Upper lobe of right lung (tissue), 1 donor: ENCODE measurements at regions not wholly inside any gene's neighbourhood (a gene's known extent, or its start where the extent isn't known, plus 50 kb on each side); places are given as distances from the start of the nearest gene placed in this dataset.

ENCODE experiments used
- ATAC-seq: fragments of 200-7000 bp; cut with Tn5 transposase; one replicate; pipeline ENCODE4 v1.9.1; 2020; ENCODE audit warnings: mild to moderate bottlenecking, moderate library complexity
- DNase-seq: peaks from one replicate; pipeline ENCODE4 v3.0.0-alpha.2; 2020
- H3K27ac ChIP-seq: fragments of 200-600 bp; one replicate; pipeline ENCODE4 v1.8.0; 2022
- H3K27me3 ChIP-seq: fragments of 200-600 bp; one replicate; pipeline ENCODE4 v1.8.0; 2022; ENCODE audit warnings: mild to moderate bottlenecking
- H3K36me3 ChIP-seq: fragments of 200-600 bp; one replicate; pipeline ENCODE4 v1.8.0; 2022
- H3K4me1 ChIP-seq: fragments of 200-600 bp; one replicate; pipeline ENCODE4 v1.8.0; 2022
- H3K4me3 ChIP-seq: fragments of 200-600 bp; one replicate; pipeline ENCODE4 v1.8.0; 2022; ENCODE audit warnings: mild to moderate bottlenecking
- H3K9me3 ChIP-seq: fragments of 200-600 bp; one replicate; pipeline ENCODE4 v1.8.0; 2022
- intact Hi-C: fragments of 100-400 bp; cut with DNase I; formaldehyde crosslinking; loops from one replicate; pipeline ENCODE4 v1.11.0; 2022
- TF ChIP-seq, protein P1 (sequence below): fragments of 200-600 bp; IDR thresholded peaks from one replicate; pipeline ENCODE4 v1.8.0; 2022; ENCODE audit warnings: antibody characterized with exemption
- donor health status: DM: no; HTN: yes; CAD: no; lungs with severe emphysema.

DNA sequence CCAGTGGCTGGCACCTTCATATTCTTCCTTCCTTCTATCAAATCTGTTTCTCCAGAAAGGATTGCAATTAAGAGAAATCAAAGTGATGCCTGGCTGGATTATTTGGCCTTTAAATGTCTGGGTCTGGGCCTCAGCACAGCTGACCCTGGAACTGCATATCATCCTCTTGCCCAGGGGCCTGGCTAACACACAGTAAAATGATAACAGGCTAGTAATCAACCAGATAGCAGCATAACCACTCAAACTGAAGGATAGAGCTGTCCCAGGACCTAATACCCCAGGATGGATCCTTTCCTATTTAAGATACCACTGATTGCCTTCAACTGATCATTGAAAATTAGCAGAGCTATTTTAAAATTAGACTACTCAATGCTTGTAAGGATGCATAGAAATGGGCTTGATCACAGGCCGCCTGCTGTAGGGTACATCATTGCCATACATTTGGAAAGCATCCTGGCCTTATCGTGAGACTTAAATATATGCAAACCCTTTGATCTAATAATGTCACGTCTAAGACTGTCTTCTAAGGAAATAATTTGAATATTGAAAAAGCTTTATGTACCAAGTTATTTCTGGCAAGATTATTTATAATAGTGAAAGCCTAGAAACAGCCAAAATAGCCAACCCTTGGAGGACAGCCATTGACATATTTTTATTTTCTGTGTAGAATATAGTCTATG lies 144.0 kb upstream of the CHST15 start:
- Histone ChIP-seq H3K27me3 (no peaks in the 10 kb centered on the region), H3K27ac (no peak overlapping the region), H3K9me3 (no peaks in the 10 kb centered on the region), H3K4me1 (no peaks in the 10 kb centered on the region), H3K36me3 (no peaks in the 10 kb centered on the region), H3K4me3 (no peak overlapping the region)
- DNase-seq (no peak), ATAC-seq (no peak)
- intact Hi-C loops = no loop called here
- TF ChIP-seq, protein P1, sequence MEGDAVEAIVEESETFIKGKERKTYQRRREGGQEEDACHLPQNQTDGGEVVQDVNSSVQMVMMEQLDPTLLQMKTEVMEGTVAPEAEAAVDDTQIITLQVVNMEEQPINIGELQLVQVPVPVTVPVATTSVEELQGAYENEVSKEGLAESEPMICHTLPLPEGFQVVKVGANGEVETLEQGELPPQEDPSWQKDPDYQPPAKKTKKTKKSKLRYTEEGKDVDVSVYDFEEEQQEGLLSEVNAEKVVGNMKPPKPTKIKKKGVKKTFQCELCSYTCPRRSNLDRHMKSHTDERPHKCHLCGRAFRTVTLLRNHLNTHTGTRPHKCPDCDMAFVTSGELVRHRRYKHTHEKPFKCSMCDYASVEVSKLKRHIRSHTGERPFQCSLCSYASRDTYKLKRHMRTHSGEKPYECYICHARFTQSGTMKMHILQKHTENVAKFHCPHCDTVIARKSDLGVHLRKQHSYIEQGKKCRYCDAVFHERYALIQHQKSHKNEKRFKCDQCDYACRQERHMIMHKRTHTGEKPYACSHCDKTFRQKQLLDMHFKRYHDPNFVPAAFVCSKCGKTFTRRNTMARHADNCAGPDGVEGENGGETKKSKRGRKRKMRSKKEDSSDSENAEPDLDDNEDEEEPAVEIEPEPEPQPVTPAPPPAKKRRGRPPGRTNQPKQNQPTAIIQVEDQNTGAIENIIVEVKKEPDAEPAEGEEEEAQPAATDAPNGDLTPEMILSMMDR = no peak

DNA sequence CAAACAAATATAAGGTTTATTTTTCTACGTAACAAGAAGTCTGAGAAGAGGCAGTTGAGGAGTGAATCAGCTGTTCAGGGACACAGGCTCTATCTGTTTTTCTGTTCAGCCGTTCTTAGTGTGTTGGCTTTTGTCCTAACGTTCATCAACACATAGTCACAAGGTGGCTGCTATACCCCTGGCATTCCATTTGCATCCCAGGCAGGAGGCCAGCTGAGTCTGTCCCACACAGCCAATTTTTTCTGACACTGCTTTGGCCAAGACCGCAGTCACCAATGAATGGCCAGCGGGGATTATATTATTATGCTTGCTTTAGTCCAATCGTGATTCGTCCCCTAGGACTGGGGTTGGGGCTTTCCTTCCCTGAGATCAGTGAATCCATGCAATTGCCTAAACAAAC lies 143.4 kb upstream of the CHST15 start:
- H3K9me3 ChIP-seq = no peaks in the 10 kb centered on the region
- no peaks in the 10 kb centered on the region for H3K27me3 ChIP-seq
- H3K4me3 ChIP-seq = no peak overlapping the region
- intact Hi-C loops = no loop called here
- DNase-seq (no peak), ATAC-seq (no peak)
- H3K36me3 ChIP-seq = no peaks in the 10 kb centered on the region
- TF ChIP-seq, protein P1 = no peak
- no peak overlapping the region for H3K27ac ChIP-seq
- H3K4me1 ChIP-seq = no peaks in the 10 kb centered on the region

DNA sequence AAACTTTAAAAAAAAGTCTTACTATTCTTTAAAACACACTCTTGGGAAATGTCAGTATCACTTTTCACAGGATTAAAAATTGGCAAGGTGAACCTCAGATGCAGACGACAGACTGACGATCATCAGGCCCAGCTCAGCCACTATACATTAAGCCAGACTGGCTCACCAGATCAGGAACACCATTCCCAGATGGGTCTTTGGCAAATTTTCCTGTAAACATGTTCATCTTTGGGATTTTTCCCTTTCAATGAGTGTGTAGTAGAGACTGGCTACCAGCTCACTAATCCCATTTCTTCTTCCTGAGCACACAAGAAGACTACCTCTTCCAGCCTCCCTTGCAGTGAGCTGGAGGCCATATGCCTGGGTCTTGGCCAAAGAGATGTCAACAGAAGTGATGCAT lies 142.7 kb upstream of the CHST15 start:
- TF ChIP-seq, protein P1 = no peak
- Histone ChIP-seq H3K4me1 (no peaks in the 10 kb centered on the region), H3K4me3 (no peak overlapping the region), H3K27ac (no peak overlapping the region), H3K9me3 (no peaks in the 10 kb centered on the region), H3K36me3 (no peaks in the 10 kb centered on the region), H3K27me3 (no peaks in the 10 kb centered on the region)
- intact Hi-C loops = no loop called here
- ATAC-seq (no peak), DNase-seq (no peak)

DNA sequence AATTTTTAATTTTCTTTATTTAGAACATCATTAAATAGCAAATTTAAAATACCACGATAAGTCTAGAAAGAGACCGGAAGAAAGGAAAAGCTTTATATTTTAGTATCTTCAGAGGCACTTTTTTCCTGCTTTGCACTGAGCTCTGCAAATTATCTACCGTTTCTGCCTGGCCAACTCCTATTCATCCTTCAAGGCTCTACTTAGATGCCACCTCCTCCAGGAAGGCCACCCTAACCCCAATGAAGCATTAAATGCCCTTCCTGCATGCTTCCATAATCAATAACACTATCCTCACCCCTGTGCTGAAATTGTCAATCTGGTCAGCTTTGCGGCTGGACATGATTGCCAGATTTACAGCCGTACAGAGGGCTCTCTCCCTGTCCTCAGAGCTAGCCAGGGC lies 141.8 kb upstream of the CHST15 start:
- intact Hi-C loops = no loop called here
- H3K36me3 ChIP-seq = no peaks in the 10 kb centered on the region
- H3K4me3 ChIP-seq = no peak overlapping the region
- no peak for ATAC-seq
- no peaks in the 10 kb centered on the region for H3K4me1 ChIP-seq
- H3K27me3 ChIP-seq = no peaks in the 10 kb centered on the region
- H3K27ac ChIP-seq = no peak overlapping the region
- DNase-seq = no peak
- H3K9me3 ChIP-seq = no peaks in the 10 kb centered on the region
- TF ChIP-seq, protein P1 = no peak

DNA sequence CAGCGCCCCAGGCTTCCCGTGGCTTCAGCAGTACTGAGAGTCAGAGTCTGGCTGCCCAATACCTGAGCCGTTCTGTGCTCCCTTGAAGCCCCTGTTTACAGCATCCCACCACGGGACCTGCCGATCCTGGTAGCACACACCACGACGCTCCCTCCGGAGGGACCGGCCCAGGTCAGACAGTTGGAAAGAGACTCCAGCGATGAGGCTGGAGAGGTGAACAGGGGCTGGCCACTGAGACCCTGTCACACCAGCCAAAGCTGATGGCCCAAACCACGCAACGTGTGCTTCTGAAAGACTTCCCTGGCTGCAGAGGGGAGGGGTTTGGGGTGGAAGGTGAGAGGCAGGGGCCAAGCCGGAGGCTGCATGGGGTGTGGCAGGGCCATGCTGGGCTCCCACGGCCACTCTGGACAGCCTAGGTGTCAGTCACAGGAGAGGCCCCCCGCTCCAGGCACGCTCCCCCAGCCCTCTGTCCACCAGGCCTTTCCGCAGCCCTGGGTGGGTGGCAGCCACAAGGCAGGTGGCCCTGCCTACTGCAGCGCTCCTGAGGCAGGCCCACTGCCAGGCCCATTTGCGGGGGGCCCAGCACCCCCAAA lies 140.2 kb upstream of the CHST15 start:
- ATAC-seq (peak; percentile 17), DNase-seq (no peak)
- Histone ChIP-seq H3K4me3 (no peak overlapping the region), H3K27ac (no peak overlapping the region), H3K9me3 (no peaks in the 10 kb centered on the region), H3K36me3 (no peaks in the 10 kb centered on the region), H3K27me3 (no peaks in the 10 kb centered on the region), H3K4me1 (no peaks in the 10 kb centered on the region)
- intact Hi-C loops = no loop called here
- TF ChIP-seq, protein P1 = no peak
